OCI-LY3 (cell line): ENCODE measurements at regions not wholly inside any gene's neighbourhood (a gene's known extent, or its start where the extent isn't known, plus 50 kb on each side); places are given as distances from the start of the nearest gene placed in this dataset.

Source experiments
- H2AFZ ChIP-seq: fragments of 200-600, 300-600 bp; shearing (Covaris generic); 2 replicates; pipeline ENCODE4 v1.6.0; 2014; ENCODE audit warnings: antibody characterized with exemption, low read depth, low read length
- H3K27ac ChIP-seq: fragments of 200-600, 300-600 bp; sonication (generic); 2 replicates; pipeline ENCODE4 v1.5.1; 2014; ENCODE audit warnings: mild to moderate bottlenecking, low read length, moderate library complexity, mixed read lengths
- H3K27me3 ChIP-seq: fragments of 200-600, 300-600 bp; sonication (generic); 2 replicates; pipeline ENCODE4 v1.6.1; 2014; ENCODE audit warnings: low read depth, low read length, mixed read lengths
- H3K36me3 ChIP-seq: fragments of 200-600, 300-600 bp; sonication (generic); replicated peaks from 2 replicates; pipeline ENCODE3; 2014; ENCODE audit warnings: low read depth, low read length, mixed read lengths
- H3K4me1 ChIP-seq: fragments of 300-600, 200-600 bp; sonication (generic); 2 replicates; pipeline ENCODE4 v1.6.1; 2014; ENCODE audit warnings: low read length, mixed read lengths
- H3K4me2 ChIP-seq: fragments of 200-600, 300-600 bp; sonication (generic); 2 replicates; pipeline ENCODE4 v1.6.1; 2014; ENCODE audit warnings: low read length, mixed read lengths
- H3K4me3 ChIP-seq: fragments of 300-600, 200-600 bp; sonication (generic); 2 replicates; pipeline ENCODE4 v1.5.1; 2014; ENCODE audit warnings: antibody characterized with exemption, mild to moderate bottlenecking, low read length, moderate library complexity
- H3K79me2 ChIP-seq: fragments of 300-600, 200-600 bp; shearing (Covaris generic); 2 replicates; pipeline ENCODE4 v1.6.1; 2014; ENCODE audit warnings: mild to moderate bottlenecking, low read length, mixed read lengths
- H3K9ac ChIP-seq: fragments of 300-600, 200-600 bp; shearing (Covaris generic); 2 replicates; pipeline ENCODE4 v1.6.0; 2014; ENCODE audit warnings: mild to moderate bottlenecking, low read length, moderate library complexity
- H3K9me3 ChIP-seq: fragments of 200-600, 300-600 bp; shearing (Covaris generic); 2 replicates; pipeline ENCODE4 v1.6.1; 2014; ENCODE audit warnings: low read length, mixed read lengths; ENCODE audit not compliant: insufficient read depth
- H4K20me1 ChIP-seq: fragments of 200-600, 300-600 bp; sonication (generic); 2 replicates; pipeline ENCODE4 v1.6.1; 2016; ENCODE audit warnings: low read length, mixed read lengths; ENCODE audit not compliant: insufficient read depth
- EZH2phosphoT487 ChIP-seq: fragments of 200-600 bp; shearing (Covaris generic); IDR thresholded peaks from 2 replicates; pipeline ENCODE4 v1.6.1; 2018; ENCODE audit warnings: antibody characterized with exemption, mixed run types, low read depth
- TF ChIP-seq, protein P1 (sequence below): fragments of 200-600, 300-600 bp; sonication (generic); IDR thresholded peaks from 2 replicates; pipeline ENCODE4 v1.5.1; 2014; ENCODE audit warnings: antibody characterized with exemption, low read length, low read depth

DNA sequence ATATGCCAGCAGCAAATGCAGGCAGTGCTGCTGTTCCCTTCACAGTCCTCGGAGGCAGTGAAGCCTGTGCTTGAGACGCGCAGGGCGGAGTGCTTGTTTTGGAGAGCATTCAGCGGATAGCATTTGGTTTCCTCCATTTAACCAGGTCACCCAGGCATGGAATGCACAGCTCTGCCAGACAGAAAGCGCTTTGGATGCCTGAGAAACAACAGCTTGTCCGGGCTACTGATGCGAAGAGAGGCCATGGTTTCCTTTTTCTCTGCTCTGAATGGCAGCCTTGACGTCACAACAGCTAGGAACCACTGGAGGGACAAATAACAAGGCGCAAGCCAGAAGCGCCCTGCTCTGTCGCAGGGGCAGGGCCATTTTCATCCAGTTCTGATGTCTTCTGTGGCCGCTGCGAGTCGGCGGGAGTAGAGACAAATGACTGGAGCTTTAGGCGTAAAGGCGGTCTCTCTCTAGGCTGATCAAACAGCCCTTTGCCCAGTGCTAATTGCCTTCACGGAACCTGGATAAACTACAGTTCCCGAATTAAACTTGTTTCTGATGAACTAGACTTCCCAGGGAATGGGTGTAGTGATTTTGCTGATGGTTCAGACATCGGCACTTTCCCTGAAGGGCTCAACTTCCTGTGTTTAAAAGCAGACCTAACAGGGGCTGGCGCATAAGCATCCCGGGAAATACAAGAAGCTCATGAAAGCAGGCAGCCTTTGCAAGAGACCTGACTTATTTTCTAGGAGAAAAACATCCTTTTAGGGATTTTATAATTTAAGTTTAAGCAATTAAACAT lies 187.6 kb upstream of the KLF14 start:
- TF ChIP-seq EZH2phosphoT487 = no peak
- TF ChIP-seq, protein P1, sequence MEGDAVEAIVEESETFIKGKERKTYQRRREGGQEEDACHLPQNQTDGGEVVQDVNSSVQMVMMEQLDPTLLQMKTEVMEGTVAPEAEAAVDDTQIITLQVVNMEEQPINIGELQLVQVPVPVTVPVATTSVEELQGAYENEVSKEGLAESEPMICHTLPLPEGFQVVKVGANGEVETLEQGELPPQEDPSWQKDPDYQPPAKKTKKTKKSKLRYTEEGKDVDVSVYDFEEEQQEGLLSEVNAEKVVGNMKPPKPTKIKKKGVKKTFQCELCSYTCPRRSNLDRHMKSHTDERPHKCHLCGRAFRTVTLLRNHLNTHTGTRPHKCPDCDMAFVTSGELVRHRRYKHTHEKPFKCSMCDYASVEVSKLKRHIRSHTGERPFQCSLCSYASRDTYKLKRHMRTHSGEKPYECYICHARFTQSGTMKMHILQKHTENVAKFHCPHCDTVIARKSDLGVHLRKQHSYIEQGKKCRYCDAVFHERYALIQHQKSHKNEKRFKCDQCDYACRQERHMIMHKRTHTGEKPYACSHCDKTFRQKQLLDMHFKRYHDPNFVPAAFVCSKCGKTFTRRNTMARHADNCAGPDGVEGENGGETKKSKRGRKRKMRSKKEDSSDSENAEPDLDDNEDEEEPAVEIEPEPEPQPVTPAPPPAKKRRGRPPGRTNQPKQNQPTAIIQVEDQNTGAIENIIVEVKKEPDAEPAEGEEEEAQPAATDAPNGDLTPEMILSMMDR = no peak
- Histone ChIP-seq H3K9ac (no peak overlapping the region), H3K4me1 (peaks cover 46% of the 10 kb centered on the region), H3K36me3 (peaks cover 81% of the 10 kb centered on the region), H3K27ac (no peak overlapping the region), H3K27me3 (no peaks in the 10 kb centered on the region), H2AFZ (no peak overlapping the region), H3K79me2 (peaks cover 100% of the 10 kb centered on the region), H3K4me3 (no peak overlapping the region), H3K4me2 (no peak overlapping the region), H3K9me3 (no peaks in the 10 kb centered on the region), H4K20me1 (peaks cover 100% of the 10 kb centered on the region)

DNA sequence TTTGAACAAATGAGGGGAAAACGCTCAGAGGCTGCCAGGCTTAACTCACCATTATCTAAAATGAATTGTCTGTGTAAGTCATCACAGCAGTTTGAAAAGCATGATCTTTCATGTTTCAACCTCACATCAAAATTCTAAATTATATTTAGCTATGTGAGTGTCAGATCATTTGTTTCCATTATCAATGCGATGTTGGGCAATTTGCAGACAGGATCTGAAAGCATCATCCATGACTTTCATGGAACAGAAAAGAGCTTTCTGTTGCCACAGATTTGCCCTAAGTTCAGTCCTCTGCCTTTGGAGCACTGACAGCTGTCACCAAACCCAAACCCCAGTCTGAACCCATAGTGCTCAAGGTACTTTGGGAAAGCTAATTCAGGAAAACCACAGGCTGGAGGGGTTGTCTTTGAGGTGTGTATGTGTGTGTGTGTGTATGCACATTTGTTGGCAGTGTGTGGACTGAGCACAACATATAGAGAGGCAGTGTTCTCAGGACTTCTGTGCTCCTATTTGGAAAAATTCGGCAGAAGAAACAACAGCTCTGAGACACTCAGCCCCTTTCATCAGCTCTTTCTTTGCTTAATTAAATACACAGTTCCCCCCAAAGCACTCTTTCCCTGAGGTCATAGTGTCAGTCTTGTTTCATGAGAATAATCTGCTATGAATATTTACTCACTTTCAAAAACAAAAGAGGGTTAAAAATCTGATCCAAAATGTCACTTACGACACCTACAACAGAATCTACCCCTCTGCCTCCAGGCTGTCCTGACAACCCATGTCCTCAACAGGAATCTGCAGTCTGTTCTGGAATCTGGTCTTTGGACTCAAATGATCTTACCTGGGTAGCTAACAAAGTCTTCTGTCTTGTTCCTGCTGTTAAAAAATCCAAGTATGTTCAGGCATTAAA lies 188.5 kb upstream of the KLF14 start:
- H3K4me1 ChIP-seq = peaks cover 45% of the 10 kb centered on the region
- no peak overlapping the region for H3K4me3 ChIP-seq

DNA sequence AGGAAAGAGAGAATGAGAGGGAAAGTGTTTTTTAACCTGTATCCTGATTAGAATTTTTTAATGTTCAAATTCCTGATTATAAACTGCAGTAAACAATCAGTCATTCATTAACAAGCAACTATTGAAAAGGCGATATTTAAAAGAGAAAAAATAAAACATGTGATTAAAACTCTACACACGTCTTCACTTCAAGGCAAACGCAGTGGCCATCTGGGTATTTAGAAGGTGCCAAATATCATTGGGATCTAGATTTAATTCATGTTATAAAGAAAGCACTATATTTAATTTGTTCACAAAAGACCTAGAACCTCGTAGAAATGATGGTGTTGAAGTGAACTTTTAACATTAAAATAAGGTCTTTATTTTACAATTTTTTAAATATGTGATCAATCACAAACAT lies 189.4 kb upstream of the KLF14 start:
- Histone ChIP-seq H3K27me3 (no peaks in the 10 kb centered on the region), H3K9ac (no peak overlapping the region), H4K20me1 (peaks cover 100% of the 10 kb centered on the region), H3K27ac (no peak overlapping the region), H2AFZ (no peak overlapping the region), H3K9me3 (no peaks in the 10 kb centered on the region), H3K36me3 (peaks cover 87% of the 10 kb centered on the region), H3K4me1 (peaks cover 44% of the 10 kb centered on the region), H3K4me2 (no peak overlapping the region), H3K79me2 (peaks cover 100% of the 10 kb centered on the region), H3K4me3 (no peak overlapping the region)
- no peak for TF ChIP-seq EZH2phosphoT487
- TF ChIP-seq, protein P1 = no peak

More for the DNA sequence above, 188.5 kb upstream of the KLF14 start:
- Histone ChIP-seq H3K27me3 (no peaks in the 10 kb centered on the region), H3K9ac (no peak overlapping the region), H2AFZ (no peak overlapping the region), H3K27ac (no peak overlapping the region), H3K79me2 (peaks cover 100% of the 10 kb centered on the region), H3K4me2 (no peak overlapping the region), H4K20me1 (peaks cover 100% of the 10 kb centered on the region), H3K36me3 (peaks cover 88% of the 10 kb centered on the region), H3K9me3 (no peaks in the 10 kb centered on the region)
- no peak for TF ChIP-seq EZH2phosphoT487
- TF ChIP-seq, protein P1 = no peak

DNA sequence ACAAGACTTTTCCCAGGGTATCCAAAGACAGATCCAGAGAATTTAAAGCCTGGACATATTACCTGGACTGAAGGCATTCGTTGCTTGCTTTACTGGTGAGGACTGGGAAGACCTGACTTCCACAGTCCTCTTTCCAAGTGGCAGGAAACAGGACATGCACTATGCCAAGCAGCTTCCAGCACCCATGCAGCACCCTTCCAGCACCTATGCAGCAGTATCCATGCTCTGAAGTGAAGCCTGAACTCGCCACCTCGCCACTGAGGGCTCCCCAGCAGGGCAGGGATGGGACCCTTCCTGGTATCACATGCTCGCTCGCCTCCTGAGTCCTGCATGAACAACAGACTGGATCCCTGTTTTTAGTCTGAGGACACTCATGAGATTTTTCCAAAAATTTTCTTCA lies 189.9 kb upstream of the KLF14 start:
- peaks cover 100% of the 10 kb centered on the region for H3K79me2 ChIP-seq
- no peak overlapping the region for H3K4me3 ChIP-seq
- H3K9ac ChIP-seq = no peak overlapping the region
- TF ChIP-seq EZH2phosphoT487 = no peak
- TF ChIP-seq, protein P1 = no peak
- peaks cover 41% of the 10 kb centered on the region for H3K4me1 ChIP-seq
- H3K27me3 ChIP-seq = no peaks in the 10 kb centered on the region
- peaks cover 100% of the 10 kb centered on the region for H4K20me1 ChIP-seq
- peaks cover 85% of the 10 kb centered on the region for H3K36me3 ChIP-seq
- no peaks in the 10 kb centered on the region for H3K9me3 ChIP-seq
- H3K27ac ChIP-seq = no peak overlapping the region
- H3K4me2 ChIP-seq = no peak overlapping the region
- no peak overlapping the region for H2AFZ ChIP-seq
